ENCODE measurements at regions not wholly inside any gene's neighbourhood (a gene's known extent, or its start where the extent isn't known, plus 50 kb on each side); places are given as distances from the start of the nearest gene placed in this dataset.
A peak's percentile ranks its signal among the peaks of the same experiment; 100 is the strongest.

- TF ChIP-seq TEAD4 (IDR thresholded peaks at IDR 0.05) = no peak
- no peak for TF ChIP-seq USF1 (IDR thresholded peaks at IDR 0.05)
- no peak for TF ChIP-seq CEBPB (IDR thresholded peaks at IDR 0.05)
- 0 out of 2 replicates have a peak, but pooled peaks have one; percentile 9 for TF ChIP-seq NFIC (IDR thresholded peaks at IDR 0.05)
- no peak for TF ChIP-seq CREB1 (IDR thresholded peaks at IDR 0.05; ENCODE audit: low read depth)
- TF ChIP-seq ZBTB7A (IDR thresholded peaks at IDR 0.05; ENCODE audit: low read depth) = no peak
- TF ChIP-seq RAD21 (IDR thresholded peaks at IDR 0.05; ENCODE audit: low read depth) = no peak
- no peak for TF ChIP-seq MAX (IDR thresholded peaks at IDR 0.05)
- no peak for TF ChIP-seq REST (IDR thresholded peaks at IDR 0.05; ENCODE audit: low read depth)
These were observed 172.2 kb upstream of the SCN7A start for GRCh38 chr2:166665991-166666940.

GRCh38 chr2:166661824-166662223 is 167.8 kb upstream of the SCN7A start:
- TF ChIP-seq REST (IDR thresholded peaks at IDR 0.05; ENCODE audit: low read depth) (no peak), TCF12 (IDR thresholded peaks at IDR 0.05; ENCODE audit: low read depth) (no peak), TAF1 (IDR thresholded peaks at IDR 0.05; ENCODE audit: low read depth) (no peak), USF1 (IDR thresholded peaks at IDR 0.05) (no peak), FOXM1 (IDR thresholded peaks at IDR 0.05; ENCODE audit: borderline replicate concordance, low read depth) (no peak), TEAD4 (IDR thresholded peaks at IDR 0.05) (no peak), EP300 (IDR thresholded peaks at IDR 0.05; ENCODE audit: borderline replicate concordance) (no peak), MAX (IDR thresholded peaks at IDR 0.05) (no peak), CREB1 (IDR thresholded peaks at IDR 0.05; ENCODE audit: low read depth) (no peak), ZBTB7A (IDR thresholded peaks at IDR 0.05; ENCODE audit: low read depth) (no peak), EGR1 (IDR thresholded peaks at IDR 0.05) (no peak), RAD21 (IDR thresholded peaks at IDR 0.05; ENCODE audit: low read depth) (no peak)

- no peak for TF ChIP-seq CREB1 (IDR thresholded peaks at IDR 0.05; ENCODE audit: low read depth)
These were observed 167.3 kb upstream of the SCN7A start for GRCh38 chr2:166661391-166661790.

- TF ChIP-seq EGR1 (IDR thresholded peaks at IDR 0.05) = no peak
- TF ChIP-seq FOXM1 (IDR thresholded peaks at IDR 0.05; ENCODE audit: borderline replicate concordance, low read depth) = no peak
- no peak for TF ChIP-seq TEAD4 (IDR thresholded peaks at IDR 0.05)
- TF ChIP-seq NFIC (IDR thresholded peaks at IDR 0.05) = no peak
These were observed 164.9 kb upstream of the SCN7A start for GRCh38 chr2:166658901-166659300.

- peak; percentile 22; the same call in 1 of the 2 replicates for TF ChIP-seq CEBPB (IDR thresholded peaks at IDR 0.05)
- no peak for TF ChIP-seq EP300 (IDR thresholded peaks at IDR 0.05; ENCODE audit: borderline replicate concordance)
These were observed 159.2 kb upstream of the SCN7A start for GRCh38 chr2:166653185-166653813.

GRCh38 chr2:166651991-166652390 is 157.9 kb upstream of the SCN7A start:
- TF ChIP-seq USF1 (IDR thresholded peaks at IDR 0.05) (no peak), TAF1 (IDR thresholded peaks at IDR 0.05; ENCODE audit: low read depth) (no peak), CREB1 (IDR thresholded peaks at IDR 0.05; ENCODE audit: low read depth) (no peak), YY1 (IDR thresholded peaks at IDR 0.05; ENCODE audit: low read depth) (no peak)

All from Ishikawa (cell line).